Sigmoid colon (tissue), 4 donors: ENCODE measurements at regions not wholly inside any gene's neighbourhood (a gene's known extent, or its start where the extent isn't known, plus 50 kb on each side); places are given as distances from the start of the nearest gene placed in this dataset.

Experiments
- POLR2A ChIP-seq, 2 donors: fragments of 450-650 bp; IDR thresholded peaks; one replicate each; pipeline ENCODE4 v1.6.1; 2016; ENCODE audit warnings: antibody characterized with exemption in 2 of 2, mild to moderate bottlenecking in 2 of 2, moderate library complexity in 2 of 2
- POLR2AphosphoS5 ChIP-seq, 4 donors: sonication (generic); formaldehyde crosslinking; IDR thresholded peaks; one replicate each; pipeline ENCODE4 v1.6.1; 2017; ENCODE audit warnings: antibody characterized with exemption in 4 of 4
- TF ChIP-seq, protein P1 (sequence below), 4 experiments: fragments of 450-650 bp in 3 of 4; fragments of 200-600 bp in 1 of 4; IDR thresholded peaks; one replicate each; pipeline ENCODE4 v1.5.1; 2016 to 2019; ENCODE audit warnings: antibody characterized with exemption in 4 of 4, mild to moderate bottlenecking in 3 of 4, moderate library complexity in 2 of 4

DNA sequence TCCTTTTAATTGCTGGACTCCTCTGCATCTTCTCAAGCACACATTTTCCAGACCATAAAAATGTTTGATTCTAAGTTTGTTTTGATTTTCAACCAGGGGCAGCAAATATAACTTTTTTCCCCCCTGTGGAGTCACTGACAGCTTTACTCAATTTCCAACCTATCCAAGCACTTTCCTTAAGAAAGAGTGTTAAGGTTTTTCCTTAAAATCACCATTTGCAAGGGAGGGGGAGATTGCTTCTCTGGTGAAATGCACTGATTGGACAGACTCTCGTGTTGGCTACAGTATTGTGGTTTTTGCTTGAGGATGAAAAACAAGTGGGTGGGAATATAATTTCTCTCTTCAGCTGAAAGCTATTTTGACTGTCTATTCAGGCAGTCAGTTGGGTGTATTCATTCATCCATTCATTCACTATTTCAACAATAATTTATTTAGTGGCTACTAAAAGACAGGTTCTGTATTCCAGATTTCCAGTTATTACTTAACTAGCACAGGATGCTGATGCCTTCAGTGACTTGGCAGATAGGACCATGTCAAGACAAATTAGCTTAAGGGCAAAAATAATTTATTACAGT, 146.3 kb downstream of the BAMBI start:
- TF ChIP-seq, protein P1, sequence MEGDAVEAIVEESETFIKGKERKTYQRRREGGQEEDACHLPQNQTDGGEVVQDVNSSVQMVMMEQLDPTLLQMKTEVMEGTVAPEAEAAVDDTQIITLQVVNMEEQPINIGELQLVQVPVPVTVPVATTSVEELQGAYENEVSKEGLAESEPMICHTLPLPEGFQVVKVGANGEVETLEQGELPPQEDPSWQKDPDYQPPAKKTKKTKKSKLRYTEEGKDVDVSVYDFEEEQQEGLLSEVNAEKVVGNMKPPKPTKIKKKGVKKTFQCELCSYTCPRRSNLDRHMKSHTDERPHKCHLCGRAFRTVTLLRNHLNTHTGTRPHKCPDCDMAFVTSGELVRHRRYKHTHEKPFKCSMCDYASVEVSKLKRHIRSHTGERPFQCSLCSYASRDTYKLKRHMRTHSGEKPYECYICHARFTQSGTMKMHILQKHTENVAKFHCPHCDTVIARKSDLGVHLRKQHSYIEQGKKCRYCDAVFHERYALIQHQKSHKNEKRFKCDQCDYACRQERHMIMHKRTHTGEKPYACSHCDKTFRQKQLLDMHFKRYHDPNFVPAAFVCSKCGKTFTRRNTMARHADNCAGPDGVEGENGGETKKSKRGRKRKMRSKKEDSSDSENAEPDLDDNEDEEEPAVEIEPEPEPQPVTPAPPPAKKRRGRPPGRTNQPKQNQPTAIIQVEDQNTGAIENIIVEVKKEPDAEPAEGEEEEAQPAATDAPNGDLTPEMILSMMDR (IDR thresholded peaks at IDR 0.05): no peak
- TF ChIP-seq POLR2AphosphoS5 (IDR thresholded peaks at IDR 0.05): no peak
- TF ChIP-seq POLR2A (IDR thresholded peaks at IDR 0.05): no peak
